BLaER1 treated with 17β-estradiol and CSF1 and Interleukin-3, amounts not matched to agents 10 nM and 100 nM (cell line): ENCODE measurements at regions not wholly inside any gene's neighbourhood (a gene's known extent, or its start where the extent isn't known, plus 50 kb on each side); places are given as distances from the start of the nearest gene placed in this dataset.

Source experiments
- H3K27ac ChIP-seq, 11 experiments: shearing (Covaris generic); formaldehyde crosslinking; 2 replicates each; pipeline ENCODE4 v1.8.1; 2022
- H3K27me3 ChIP-seq, 11 experiments: shearing (Covaris generic); formaldehyde crosslinking; 2 replicates each; pipeline ENCODE4 v1.8.1; 2022
- H3K36me3 ChIP-seq, 11 experiments: shearing (Covaris generic); formaldehyde crosslinking; 2 replicates each; pipeline ENCODE4 v1.8.1; 2022
- H3K4me1 ChIP-seq, 10 experiments: shearing (Covaris generic); formaldehyde crosslinking; 2 replicates each; pipeline ENCODE4 v1.8.1; 2022
- H3K4me2 ChIP-seq, 11 experiments: shearing (Covaris generic); formaldehyde crosslinking; 2 replicates each; pipeline ENCODE4 v1.8.1; 2022
- H3K4me3 ChIP-seq, 10 experiments: shearing (Covaris generic); formaldehyde crosslinking; 2 replicates each; pipeline ENCODE4 v1.8.1; 2022
- H3K9ac ChIP-seq, 11 experiments: shearing (Covaris generic); formaldehyde crosslinking; 2 replicates each; pipeline ENCODE4 v1.8.1; 2022
- H3K9me3 ChIP-seq, 11 experiments: shearing (Covaris generic); formaldehyde crosslinking; replicated peaks in 1 of 11; 2 replicates each; pipeline ENCODE4 v1.8.1; 2022
- H4K20me1 ChIP-seq, 11 experiments: shearing (Covaris generic); formaldehyde crosslinking; 2 replicates each; pipeline ENCODE4 v1.8.1; 2022
- Cebpa-rat ChIP-seq, 11 experiments: shearing (Covaris generic); IDR thresholded peaks; 2 replicates each; pipeline ENCODE4 v1.8.1; 2022

DNA sequence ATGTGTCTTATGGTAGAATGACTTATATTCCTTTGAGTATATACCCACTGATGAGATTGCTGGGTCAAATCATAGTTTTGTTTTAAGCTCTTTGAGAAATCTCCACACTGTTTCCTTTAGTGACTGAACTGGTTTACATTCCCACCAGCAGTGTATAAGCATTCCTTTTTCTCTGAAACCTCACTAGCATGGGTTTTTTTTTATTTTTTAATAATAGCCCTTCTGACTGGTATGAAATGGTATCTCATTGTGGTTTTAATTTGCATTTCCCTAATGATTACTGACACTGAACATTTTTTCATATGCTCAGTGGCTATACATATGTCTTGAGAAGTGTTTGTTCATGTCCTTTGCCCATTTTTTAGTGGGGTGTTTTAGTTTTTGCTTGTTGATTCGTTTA is 494.3 kb downstream of the SQOR start:
- Histone ChIP-seq H4K20me1 (no peaks in the 10 kb centered on the region), H3K9me3 (peaks cover 13 to 55% (median 30%) of the 10 kb centered on the region in 11 experiments; a peak in 19 of 22 replicates), H3K36me3 (no peaks in the 10 kb centered on the region), H3K9ac (no peak overlapping the region), H3K27me3 (no peaks in the 10 kb centered on the region), H3K27ac (no peak overlapping the region), H3K4me1 (peaks cover 0 to 10% (median 0%) of the 10 kb centered on the region in 10 experiments; a peak in 5 of 20 replicates), H3K4me3 (no peak overlapping the region), H3K4me2 (no peak overlapping the region)
- no peak for TF ChIP-seq Cebpa-rat (IDR thresholded peaks at IDR 0.05)

- no peak for TF ChIP-seq Cebpa-rat (IDR thresholded peaks at IDR 0.05)
- Histone ChIP-seq H3K9ac (no peak overlapping the region), H3K36me3 (no peaks in the 10 kb centered on the region), H4K20me1 (no peaks in the 10 kb centered on the region), H3K4me1 (peaks cover 0 to 10% (median 0%) of the 10 kb centered on the region in 10 experiments; a peak in 5 of 20 replicates), H3K4me2 (peak overlapping the region in 4 of 11 experiments; percentile 7 to 30 (median 26); a peak in 4 of 22 replicates), H3K4me3 (no peak overlapping the region), H3K27ac (no peak overlapping the region), H3K9me3 (peaks cover 22 to 69% (median 46%) of the 10 kb centered on the region in 11 experiments; a peak in 21 of 22 replicates), H3K27me3 (no peaks in the 10 kb centered on the region)
These were observed 497.0 kb downstream of the SQOR start for GRCh38 chr15:46131876-46132275.

- Histone ChIP-seq H3K4me3 (no peak overlapping the region), H3K9me3 (peaks cover 9 to 37% (median 19%) of the 10 kb centered on the region in 11 experiments; a peak in 20 of 22 replicates), H3K9ac (no peak overlapping the region), H3K36me3 (no peaks in the 10 kb centered on the region), H4K20me1 (no peaks in the 10 kb centered on the region), H3K27me3 (no peaks in the 10 kb centered on the region), H3K4me1 (peaks cover 0 to 3% (median 0%) of the 10 kb centered on the region in 10 experiments; a peak in 5 of 20 replicates), H3K4me2 (no peak overlapping the region), H3K27ac (no peak overlapping the region)
- no peak for TF ChIP-seq Cebpa-rat (IDR thresholded peaks at IDR 0.05)
These were observed 502.6 kb downstream of the SQOR start for GRCh38 chr15:46137443-46137842.

- Histone ChIP-seq H3K27ac (no peak overlapping the region), H3K27me3 (no peaks in the 10 kb centered on the region), H3K4me3 (no peak overlapping the region), H3K4me2 (no peak overlapping the region), H3K9ac (no peak overlapping the region), H3K9me3 (peaks cover 25 to 36% (median 31%) of the 10 kb centered on the region in 11 experiments), H3K36me3 (peaks cover 0 to 3% (median 0%) of the 10 kb centered on the region in 11 experiments; a peak in 1 of 22 replicates), H4K20me1 (no peaks in the 10 kb centered on the region), H3K4me1 (no peaks in the 10 kb centered on the region)
- no peak for TF ChIP-seq Cebpa-rat (IDR thresholded peaks at IDR 0.05)
These were observed 511.2 kb downstream of the SQOR start for GRCh38 chr15:46146002-46146401.

DNA sequence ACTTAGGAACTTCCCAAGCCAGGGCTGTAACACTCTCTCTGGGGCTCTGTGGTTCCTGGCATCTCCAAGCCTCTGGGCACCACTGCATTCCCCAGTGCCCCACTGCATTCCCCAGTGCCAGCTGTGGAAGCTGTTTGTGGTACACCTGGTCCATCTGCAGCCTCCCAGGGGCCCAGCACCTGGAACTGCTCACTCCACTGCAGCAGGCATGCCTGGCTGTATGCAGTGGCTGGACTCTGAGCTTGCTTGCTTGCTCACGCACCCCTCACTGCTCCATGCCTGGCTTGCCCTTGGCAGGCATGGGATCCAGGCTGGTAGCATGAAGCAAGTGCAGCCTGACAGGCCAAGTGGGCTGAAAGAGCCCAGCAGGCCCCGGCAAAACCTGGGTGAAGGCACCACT is 512.1 kb downstream of the SQOR start:
- peaks cover 0 to 3% (median 0%) of the 10 kb centered on the region in 11 experiments; a peak in 1 of 22 replicates for H3K36me3 ChIP-seq
- H3K27me3 ChIP-seq: no peaks in the 10 kb centered on the region
- no peak overlapping the region for H3K9ac ChIP-seq
- H3K4me2 ChIP-seq: no peak overlapping the region
- no peak overlapping the region for H3K27ac ChIP-seq
- TF ChIP-seq Cebpa-rat (IDR thresholded peaks at IDR 0.05): no peak
- peaks cover 25 to 36% (median 31%) of the 10 kb centered on the region in 11 experiments for H3K9me3 ChIP-seq
- no peak overlapping the region for H3K4me3 ChIP-seq
- H3K4me1 ChIP-seq: no peaks in the 10 kb centered on the region
- H4K20me1 ChIP-seq: no peaks in the 10 kb centered on the region

DNA sequence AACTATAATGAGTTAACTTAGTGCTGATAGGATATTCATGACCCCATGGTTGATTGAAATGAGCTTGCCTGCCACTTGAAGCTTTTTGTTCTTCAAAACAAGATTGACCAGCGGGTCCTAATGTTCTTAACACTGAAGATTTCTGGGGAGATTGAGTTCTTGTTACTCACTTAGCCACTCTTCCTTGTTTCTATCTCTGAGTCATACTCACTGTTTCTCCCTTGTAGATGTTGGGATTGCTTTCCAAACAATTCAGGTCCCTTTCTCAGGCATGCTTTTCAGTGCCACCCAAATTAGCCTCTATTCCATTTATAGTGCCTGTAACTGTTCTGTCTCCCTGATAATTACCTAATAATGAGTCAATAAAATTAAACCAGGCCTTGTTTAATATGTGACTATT is 517.0 kb downstream of the SQOR start:
- no peak overlapping the region for H3K4me3 ChIP-seq
- peaks cover 8 to 17% (median 9%) of the 10 kb centered on the region in 11 experiments for H3K9me3 ChIP-seq
- no peaks in the 10 kb centered on the region for H3K4me1 ChIP-seq
- no peak overlapping the region for H3K9ac ChIP-seq
- H3K4me2 ChIP-seq: no peak overlapping the region
- no peaks in the 10 kb centered on the region for H4K20me1 ChIP-seq
- H3K36me3 ChIP-seq: no peaks in the 10 kb centered on the region
- no peak for TF ChIP-seq Cebpa-rat (IDR thresholded peaks at IDR 0.05)
- no peak overlapping the region for H3K27ac ChIP-seq
- no peaks in the 10 kb centered on the region for H3K27me3 ChIP-seq

GRCh38 chr15:46166750-46167149 is 531.9 kb downstream of the SQOR start:
- H3K27me3 ChIP-seq: no peaks in the 10 kb centered on the region

GRCh38 chr15:46170326-46170725 is 535.5 kb downstream of the SQOR start:
- Histone ChIP-seq H3K4me1 (no peaks in the 10 kb centered on the region), H3K9ac (no peak overlapping the region), H3K9me3 (peaks cover 13 to 25% (median 16%) of the 10 kb centered on the region in 11 experiments), H4K20me1 (no peaks in the 10 kb centered on the region), H3K27me3 (no peaks in the 10 kb centered on the region), H3K4me2 (no peak overlapping the region), H3K27ac (no peak overlapping the region), H3K36me3 (no peaks in the 10 kb centered on the region), H3K4me3 (no peak overlapping the region)
- TF ChIP-seq Cebpa-rat (IDR thresholded peaks at IDR 0.05): no peak

More at GRCh38 chr15:46166750-46167149, 531.9 kb downstream of the SQOR start:
- no peak for TF ChIP-seq Cebpa-rat (IDR thresholded peaks at IDR 0.05)
- H3K4me3 ChIP-seq: no peak overlapping the region
- H3K9me3 ChIP-seq: peaks cover 17 to 34% (median 27%) of the 10 kb centered on the region in 11 experiments
- no peaks in the 10 kb centered on the region for H4K20me1 ChIP-seq
- H3K9ac ChIP-seq: no peak overlapping the region
- H3K27ac ChIP-seq: no peak overlapping the region
- no peaks in the 10 kb centered on the region for H3K4me1 ChIP-seq
- no peak overlapping the region for H3K4me2 ChIP-seq
- H3K36me3 ChIP-seq: no peaks in the 10 kb centered on the region

- Histone ChIP-seq H4K20me1 (no peaks in the 10 kb centered on the region), H3K27me3 (no peaks in the 10 kb centered on the region), H3K9ac (no peak overlapping the region), H3K27ac (no peak overlapping the region), H3K36me3 (no peaks in the 10 kb centered on the region), H3K9me3 (peaks cover 13 to 25% (median 16%) of the 10 kb centered on the region in 11 experiments), H3K4me3 (no peak overlapping the region), H3K4me1 (no peaks in the 10 kb centered on the region), H3K4me2 (no peak overlapping the region)
- no peak for TF ChIP-seq Cebpa-rat (IDR thresholded peaks at IDR 0.05)
These were observed 539.3 kb downstream of the SQOR start for GRCh38 chr15:46174122-46174521.

DNA sequence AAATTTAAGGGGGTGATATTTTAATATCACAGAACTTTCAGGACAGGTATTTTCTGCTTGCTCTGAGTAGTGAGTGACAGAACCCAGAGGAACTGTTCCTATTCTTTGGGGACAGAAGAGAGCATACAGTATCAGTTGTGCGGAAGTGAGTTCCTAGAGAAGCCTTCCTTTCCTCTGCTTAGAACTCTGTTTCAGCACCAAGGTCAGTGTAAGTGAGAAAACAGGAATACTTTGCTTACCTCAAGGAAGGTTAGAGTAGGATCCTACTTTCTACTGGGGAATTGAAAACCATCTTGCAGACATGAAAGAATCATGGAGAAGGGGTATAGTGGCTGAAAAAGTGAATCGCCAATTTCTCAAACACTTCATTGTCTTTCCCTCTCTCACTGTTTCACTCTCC is 542.4 kb downstream of the SQOR start:
- no peaks in the 10 kb centered on the region for H3K4me1 ChIP-seq
- no peak overlapping the region for H3K27ac ChIP-seq
- H3K9ac ChIP-seq: no peak overlapping the region
- H3K9me3 ChIP-seq: peaks cover under 1 to 6% (median 3%) of the 10 kb centered on the region in 11 experiments; a peak in 12 of 22 replicates
- H3K36me3 ChIP-seq: no peaks in the 10 kb centered on the region
- TF ChIP-seq Cebpa-rat (IDR thresholded peaks at IDR 0.05): no peak
- no peak overlapping the region for H3K4me2 ChIP-seq
- no peaks in the 10 kb centered on the region for H4K20me1 ChIP-seq
- H3K27me3 ChIP-seq: no peaks in the 10 kb centered on the region
- H3K4me3 ChIP-seq: no peak overlapping the region
